Adrenal gland (tissue), 9 donors: ENCODE measurements at regions not wholly inside any gene's neighbourhood (a gene's known extent, or its start where the extent isn't known, plus 50 kb on each side); places are given as distances from the start of the nearest gene placed in this dataset.

ENCODE experiments used
- DNase-seq, 7 donors: peaks; one replicate each; pipeline ENCODE4 v3.0.0-alpha.2; 2019 to 2020
- H3K27ac ChIP-seq, 5 donors: fragments of 200-600 bp; sonication (generic) in 4 of 5; 1 replicate in 3 of 5; 2 replicates in 2 of 5; pipeline versions ENCODE4 v1.5.1 to v1.8.0; 2016 to 2020; ENCODE audit warnings: mild to moderate bottlenecking in 1 of 5
- H3K27me3 ChIP-seq: fragments of 200-600 bp; 2 replicates; pipeline ENCODE4 v1.8.0; 2021
- H3K36me3 ChIP-seq, 2 donors: fragments of 200-600 bp; replicated peaks in 1 of 2; 1 replicate in 1 of 2; 2 replicates in 1 of 2; pipeline versions ENCODE4 v1.5.1 to v1.8.0; 2018 to 2022
- H3K4me1 ChIP-seq, 2 donors: fragments of 200-600 bp; replicated peaks in 1 of 2; 1 replicate in 1 of 2; 2 replicates in 1 of 2; pipeline versions ENCODE4 v1.5.1 to v1.8.0; 2018 to 2021
- H3K4me3 ChIP-seq, 4 donors: fragments of 200-600 bp; sonication (generic) in 3 of 4; one replicate each; pipeline ENCODE4 v1.5.1; 2016 to 2018
- H3K9me3 ChIP-seq, 3 donors: fragments of 200-600 bp; sonication (generic) in 1 of 3; replicated peaks in 1 of 3; 1 replicate in 2 of 3; 2 replicates in 1 of 3; pipeline versions ENCODE4 v1.5.1 to v1.8.0; 2016 to 2021
- POLR2A ChIP-seq, 2 donors: fragments of 450-650 bp; IDR thresholded peaks; one replicate each; pipeline ENCODE4 v1.6.1; 2017; ENCODE audit warnings: antibody characterized with exemption in 2 of 2, mild to moderate bottlenecking in 2 of 2, moderate library complexity in 1 of 2
- WGBS, 4 donors: extraction: QIAGEN DNeasy Blood & Tissue Kit in 2 of 4; methylation state at CpG; one replicate each; pipeline versions ENCODE4 v1.1.5 to v1.1.7; 2013 to 2017; 5-methylcytosine and 5-hydroxymethylcytosine counted together
- intact Hi-C, 2 donors: fragments of 100-400 bp; cut with DNase I; formaldehyde crosslinking; loops; one replicate each; pipeline versions ENCODE4 v1.14.1 to v1.15.0; 2022 to 2023
- TF ChIP-seq, protein P1 (sequence below), 6 experiments: fragments of 450-650 bp in 4 of 6; fragments of 200-600 bp in 2 of 6; sonication (generic) in 1 of 6; IDR thresholded peaks; 1 replicate in 5 of 6; 2 replicates in 1 of 6; pipeline versions ENCODE4 v1.5.1 to v1.8.0; 2016 to 2021; ENCODE audit warnings: antibody characterized with exemption in 6 of 6, mild to moderate bottlenecking in 2 of 6, moderate library complexity in 1 of 6
- donor health status: healthy with polysubstance abuse.
- donor health status: Bipolar disorder and iron deficiency.
- donor health status: DM: yes; HTN: yes; CAD: no.
- donor health status: DM: no; HTN: no; CAD: no.
- donor health status: DM: no; HTN: no; CAD: no.

DNA sequence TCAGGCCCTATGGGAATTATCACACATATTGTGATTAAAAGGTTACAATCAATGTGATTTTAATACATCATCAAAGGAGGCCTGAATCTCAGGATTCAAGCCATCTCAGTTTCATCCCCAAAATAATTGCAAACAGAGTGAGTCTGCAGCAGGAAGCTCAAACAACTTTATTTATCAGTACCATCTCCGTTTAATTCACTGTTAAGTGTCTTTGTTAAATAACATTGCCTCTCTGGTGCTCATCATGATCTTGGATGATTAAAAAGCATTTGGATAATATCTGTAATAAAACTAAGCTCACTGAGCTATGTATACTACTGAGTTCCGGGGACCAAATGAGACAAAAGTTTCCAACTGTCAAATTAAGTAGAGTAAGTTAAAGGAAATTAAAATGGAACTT is 817.8 kb upstream of the CNTNAP5 start:
- no peaks in the 10 kb centered on the region for H3K36me3 ChIP-seq
- H3K9me3 ChIP-seq = no peaks in the 10 kb centered on the region
- DNase-seq = no peak
- H3K4me1 ChIP-seq = no peaks in the 10 kb centered on the region
- H3K27ac ChIP-seq = no peak overlapping the region
- H3K27me3 ChIP-seq = no peaks in the 10 kb centered on the region
- TF ChIP-seq, protein P1, sequence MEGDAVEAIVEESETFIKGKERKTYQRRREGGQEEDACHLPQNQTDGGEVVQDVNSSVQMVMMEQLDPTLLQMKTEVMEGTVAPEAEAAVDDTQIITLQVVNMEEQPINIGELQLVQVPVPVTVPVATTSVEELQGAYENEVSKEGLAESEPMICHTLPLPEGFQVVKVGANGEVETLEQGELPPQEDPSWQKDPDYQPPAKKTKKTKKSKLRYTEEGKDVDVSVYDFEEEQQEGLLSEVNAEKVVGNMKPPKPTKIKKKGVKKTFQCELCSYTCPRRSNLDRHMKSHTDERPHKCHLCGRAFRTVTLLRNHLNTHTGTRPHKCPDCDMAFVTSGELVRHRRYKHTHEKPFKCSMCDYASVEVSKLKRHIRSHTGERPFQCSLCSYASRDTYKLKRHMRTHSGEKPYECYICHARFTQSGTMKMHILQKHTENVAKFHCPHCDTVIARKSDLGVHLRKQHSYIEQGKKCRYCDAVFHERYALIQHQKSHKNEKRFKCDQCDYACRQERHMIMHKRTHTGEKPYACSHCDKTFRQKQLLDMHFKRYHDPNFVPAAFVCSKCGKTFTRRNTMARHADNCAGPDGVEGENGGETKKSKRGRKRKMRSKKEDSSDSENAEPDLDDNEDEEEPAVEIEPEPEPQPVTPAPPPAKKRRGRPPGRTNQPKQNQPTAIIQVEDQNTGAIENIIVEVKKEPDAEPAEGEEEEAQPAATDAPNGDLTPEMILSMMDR (IDR thresholded peaks at IDR 0.05) = no peak
- TF ChIP-seq POLR2A (IDR thresholded peaks at IDR 0.05) = no peak
- WGBS, 4 donors = 63 to 81% (median 75%) methylated on average over 2 of the region's 2 CpGs
- intact Hi-C loops = no loop called here
- H3K4me3 ChIP-seq = no peak overlapping the region

DNA sequence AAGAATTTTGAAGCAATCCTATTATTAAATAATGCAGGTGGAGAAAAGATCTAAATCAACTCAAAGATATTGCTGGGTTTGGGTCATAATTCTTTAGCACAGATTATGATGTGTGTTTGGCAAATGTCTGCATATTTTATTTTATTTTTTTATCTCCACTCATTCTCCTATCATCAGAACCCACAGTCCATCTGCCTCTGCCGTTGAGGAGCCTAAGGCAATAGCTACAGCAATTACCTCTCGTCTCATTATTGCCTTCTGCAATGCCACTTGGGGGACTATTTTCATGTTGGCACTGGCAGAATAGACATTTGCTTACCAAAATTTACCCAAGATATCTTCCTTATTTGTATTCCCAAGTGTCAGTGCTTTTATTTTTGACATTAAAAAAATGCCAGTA is 815.9 kb upstream of the CNTNAP5 start:
- Histone ChIP-seq H3K27ac (no peak overlapping the region), H3K36me3 (no peaks in the 10 kb centered on the region), H3K9me3 (no peaks in the 10 kb centered on the region), H3K4me3 (no peak overlapping the region), H3K27me3 (no peaks in the 10 kb centered on the region), H3K4me1 (no peaks in the 10 kb centered on the region)
- intact Hi-C loops = no loop called here
- TF ChIP-seq, protein P1 (IDR thresholded peaks at IDR 0.05) = no peak
- TF ChIP-seq POLR2A (IDR thresholded peaks at IDR 0.05) = no peak
- DNase-seq = no peak
- WGBS, 4 donors = 60 to 82% (median 65%) methylated on average over 2 of the region's 2 CpGs

DNA sequence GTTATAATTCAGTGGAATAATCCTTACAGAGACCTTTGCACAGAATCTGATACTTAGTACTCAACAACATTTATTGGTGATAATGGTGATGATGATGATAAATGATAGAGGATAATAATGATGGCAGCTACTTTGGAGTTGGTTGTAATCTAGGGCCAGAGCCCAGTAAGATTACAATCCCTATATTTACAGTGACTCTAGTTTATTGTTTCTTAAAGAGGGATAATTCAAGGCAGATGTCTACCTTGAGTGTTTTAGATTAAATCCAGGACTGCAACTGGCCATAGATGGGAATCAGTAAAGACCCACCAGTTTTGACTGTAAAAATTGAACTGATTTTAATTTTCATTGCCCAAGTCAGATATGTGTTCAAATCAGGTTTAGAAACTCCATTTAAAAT is 813.9 kb upstream of the CNTNAP5 start:
- TF ChIP-seq, protein P1 (IDR thresholded peaks at IDR 0.05) = no peak
- no peak for TF ChIP-seq POLR2A (IDR thresholded peaks at IDR 0.05)
- Histone ChIP-seq H3K27me3 (no peaks in the 10 kb centered on the region), H3K4me1 (no peaks in the 10 kb centered on the region), H3K9me3 (no peaks in the 10 kb centered on the region), H3K27ac (no peak overlapping the region), H3K36me3 (no peaks in the 10 kb centered on the region), H3K4me3 (no peak overlapping the region)
- DNase-seq = no peak
- intact Hi-C loops = no loop called here

DNA sequence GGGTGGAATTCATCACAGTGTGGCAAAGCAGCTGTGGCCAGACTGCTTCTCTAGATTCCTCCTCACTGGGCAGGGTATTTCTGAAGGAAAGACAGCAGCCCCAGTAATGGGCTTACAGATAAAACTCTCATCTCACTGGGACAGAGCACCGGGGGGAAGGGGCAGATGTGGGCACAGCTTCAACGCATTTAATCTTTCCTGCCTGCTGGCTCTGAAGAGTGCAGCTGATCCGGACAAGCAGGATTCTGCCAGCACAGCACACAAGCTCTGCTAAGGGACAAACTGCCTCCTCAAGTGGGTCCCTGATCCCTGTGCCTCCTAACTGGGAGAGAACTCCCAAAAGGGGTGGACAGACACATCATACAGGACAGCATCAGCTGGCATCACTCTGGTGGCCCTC is 779.9 kb upstream of the CNTNAP5 start:
- no peaks in the 10 kb centered on the region for H3K27me3 ChIP-seq
- intact Hi-C loops = no loop called here
- no peak overlapping the region for H3K4me3 ChIP-seq
- H3K27ac ChIP-seq = no peak overlapping the region
- TF ChIP-seq, protein P1 (IDR thresholded peaks at IDR 0.05) = no peak
- TF ChIP-seq POLR2A (IDR thresholded peaks at IDR 0.05) = no peak
- H3K36me3 ChIP-seq = no peaks in the 10 kb centered on the region
- no peaks in the 10 kb centered on the region for H3K9me3 ChIP-seq
- DNase-seq = no peak
- H3K4me1 ChIP-seq = no peaks in the 10 kb centered on the region
- WGBS, 4 donors = 61 to 85% (median 79%) methylated on average over 1 to 3 of the region's 3 CpGs
